WTC11 (cell line): ENCODE measurements at regions not wholly inside any gene's neighbourhood (a gene's known extent, or its start where the extent isn't known, plus 50 kb on each side); places are given as distances from the start of the nearest gene placed in this dataset.

Experiments used
- ATAC-seq: fragments of 200-7000 bp; cut with Tn5 transposase; 2 replicates; pipeline ENCODE4 v1.10.0; 2021; ENCODE audit warnings: mild to moderate bottlenecking, moderate library complexity
- CTCF ChIA-PET: fragments of 300-600 bp; sonication (Branson Sonifier 250); formaldehyde crosslinking; loops from one replicate; lab custom pipeline; 2021; ENCODE audit warnings: antibody characterized with exemption; lab: Charles Lee
- POLR2A ChIA-PET: fragments of 350-600 bp; sonication (Branson Sonifier 250); formaldehyde crosslinking; loops from one replicate; lab custom pipeline; 2021; ENCODE audit warnings: antibody characterized with exemption; lab: Charles Lee
- DNase-seq: peaks from one replicate; pipeline ENCODE4 v3.0.0; 2021; ENCODE audit warnings: low spot score
- H3K27ac Mint-ChIP-seq: 2 replicates; pipeline ENCODE4 v1.8.0; 2021; ENCODE audit warnings: mixed read lengths
- H3K27me3 Mint-ChIP-seq: 2 replicates; pipeline ENCODE4 v1.8.0; 2021; ENCODE audit warnings: low read depth, mild to moderate bottlenecking, moderate library complexity, mixed read lengths
- H3K36me3 Mint-ChIP-seq: 2 replicates; pipeline ENCODE4 v1.8.0; 2021; ENCODE audit warnings: mixed read lengths
- H3K4me1 Mint-ChIP-seq: 2 replicates; pipeline ENCODE4 v1.8.0; 2022; ENCODE audit warnings: mixed read lengths
- H3K4me3 Mint-ChIP-seq: 2 replicates; pipeline ENCODE4 v1.8.0; 2021; ENCODE audit warnings: mild to moderate bottlenecking, moderate library complexity, mixed read lengths
- H3K9me3 Mint-ChIP-seq: 2 replicates; pipeline ENCODE4 v1.8.0; 2021; ENCODE audit warnings: mixed read lengths
- AR ChIP-seq: fragments of 250-450 bp; sonication (Bioruptor Pico); IDR thresholded peaks from 2 replicates; pipeline ENCODE4 v1.9.0; 2021; ENCODE audit warnings: mild to moderate bottlenecking
- ARID4B ChIP-seq: sonication (generic); formaldehyde crosslinking; IDR thresholded peaks from 2 replicates; pipeline ENCODE4 v1.8.0; 2023; ENCODE audit warnings: missing genetic modification reagents, mild to moderate bottlenecking, borderline replicate concordance
- E2F1 ChIP-seq: sonication (generic); formaldehyde crosslinking; IDR thresholded peaks from 2 replicates; pipeline ENCODE4 v1.8.0; 2022; ENCODE audit warnings: mild to moderate bottlenecking, missing genetic modification reagents
- E2F5 ChIP-seq: sonication (generic); formaldehyde crosslinking; IDR thresholded peaks from 2 replicates; pipeline ENCODE4 v1.8.1; 2022; ENCODE audit warnings: mild to moderate bottlenecking, moderate library complexity, missing genetic modification reagents
- MLX ChIP-seq: sonication (generic); formaldehyde crosslinking; IDR thresholded peaks from 2 replicates; pipeline ENCODE4 v1.8.1; 2023; ENCODE audit warnings: mild to moderate bottlenecking, missing genetic modification reagents, moderate library complexity
- SMAD3 ChIP-seq: sonication (generic); formaldehyde crosslinking; IDR thresholded peaks from 2 replicates; pipeline ENCODE4 v1.8.0; 2022; ENCODE audit warnings: missing genetic modification reagents, mild to moderate bottlenecking, borderline replicate concordance
- ZNF263 ChIP-seq: sonication (generic); formaldehyde crosslinking; IDR thresholded peaks from 2 replicates; pipeline ENCODE4 v1.8.1; 2022; ENCODE audit warnings: low read depth, mild to moderate bottlenecking, moderate library complexity, missing genetic modification reagents
- ZNF512 ChIP-seq: sonication (generic); formaldehyde crosslinking; IDR thresholded peaks from 2 replicates; pipeline ENCODE4 v1.8.1; 2022; ENCODE audit warnings: missing genetic modification reagents, borderline replicate concordance

- CTCF ChIA-PET = no interaction called here
- POLR2A ChIA-PET = no interaction called here
- ATAC-seq (no peak), DNase-seq (no peak)
- Mint-ChIP-seq H3K27me3 (no peaks in the 10 kb centered on the region), H3K9me3 (peaks cover 7% of the 10 kb centered on the region), H3K4me3 (no peak overlapping the region), H3K36me3 (peaks cover 3% of the 10 kb centered on the region), H3K4me1 (peaks cover 21% of the 10 kb centered on the region), H3K27ac (no peak overlapping the region)
- no peak for TF ChIP-seq SMAD3 (CRISPR knock-in tag)
Observed at GRCh38 chr1:227378871-227379554, 60.7 kb upstream of the CDC42BPA start.

GRCh38 chr1:227378181-227378580, 59.9 kb upstream of the CDC42BPA start:
- Mint-ChIP-seq H3K4me3 (no peak overlapping the region), H3K27ac (no peak overlapping the region; the same call in 1 of the 2 replicates), H3K9me3 (peaks cover 3% of the 10 kb centered on the region), H3K36me3 (no peaks in the 10 kb centered on the region), H3K4me1 (peaks cover 21% of the 10 kb centered on the region), H3K27me3 (no peaks in the 10 kb centered on the region)
- ChIA-PET CTCF (interaction anchor here (0.7 kb wide), 1 partner anchor 59 kb away, joined by 4 read pairs; no protein-coding TSS in a partner anchor), POLR2A (interaction anchor here (0.6 kb wide), 1 partner anchor 264 kb away, joined by 3 read pairs; no protein-coding TSS in a partner anchor)
- DNase-seq (no peak), ATAC-seq (peak; percentile 64)
- TF ChIP-seq E2F5 (CRISPR knock-in tag) = no peak
- TF ChIP-seq SMAD3 (CRISPR knock-in tag) = no peak
- no peak for TF ChIP-seq ZNF263 (CRISPR knock-in tag)
- TF ChIP-seq ARID4B (CRISPR knock-in tag) = no peak

- TF ChIP-seq ZNF512 = peak; percentile 91
- TF ChIP-seq E2F1 = no peak
- TF ChIP-seq, all 79 proteins: peak for 1
- Mint-ChIP-seq H3K36me3 (no peaks in the 10 kb centered on the region), H3K4me3 (no peak overlapping the region), H3K9me3 (no peaks in the 10 kb centered on the region), H3K4me1 (peaks cover 33% of the 10 kb centered on the region), H3K27me3 (no peaks in the 10 kb centered on the region), H3K27ac (no peak overlapping the region)
- ATAC-seq (no peak), DNase-seq (no peak)
- ChIA-PET CTCF (no interaction called here), POLR2A (no interaction called here)
Observed at GRCh38 chr1:227374846-227375245, 56.6 kb upstream of the CDC42BPA start.

GRCh38 chr1:227372726-227373130, 54.4 kb upstream of the CDC42BPA start:
- Mint-ChIP-seq H3K4me1 (peaks cover 27% of the 10 kb centered on the region), H3K27me3 (no peaks in the 10 kb centered on the region), H3K9me3 (no peaks in the 10 kb centered on the region), H3K27ac (no peak overlapping the region), H3K4me3 (no peak overlapping the region), H3K36me3 (no peaks in the 10 kb centered on the region)
- ChIA-PET CTCF (no interaction called here), POLR2A (no interaction called here)
- DNase-seq = no peak
- TF ChIP-seq MLX (CRISPR knock-in tag) (no peak), AR (CRISPR knock-in tag) (no peak)
- no peak for ATAC-seq
